Amniotic epithelial cell (primary cell): ENCODE measurements at regions not wholly inside any gene's neighbourhood (a gene's known extent, or its start where the extent isn't known, plus 50 kb on each side); places are given as distances from the start of the nearest gene placed in this dataset.
"Not testable (repeated sequence)": the region's sequence is repeated elsewhere in the genome, so short reads cannot be mapped to it uniquely, and the experiment has no call there.

Experiments
- DNase-seq: peaks from one replicate; pipeline ENCODE4 v3.0.0-alpha.2; 2010; ENCODE audit warnings: low read depth

DNA sequence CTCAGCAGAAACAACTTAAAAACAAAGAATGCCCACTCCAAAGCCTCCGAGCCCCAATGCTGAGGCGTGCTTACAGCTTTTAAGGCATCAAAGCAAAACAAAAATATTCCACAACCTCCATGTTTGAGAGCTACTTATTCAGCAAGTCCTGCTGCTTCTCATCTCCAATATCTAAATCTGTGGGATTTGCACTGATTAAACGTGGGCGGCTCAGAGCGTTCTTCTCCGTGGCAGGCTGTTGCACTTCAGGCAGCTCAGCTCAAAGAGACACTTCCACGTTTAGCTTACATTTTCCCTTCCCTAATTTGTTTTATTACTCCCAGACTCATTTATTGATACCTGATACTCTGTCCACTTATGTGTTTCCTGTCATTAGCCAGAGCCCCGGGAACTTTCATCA is 282.6 kb upstream of the MCTP2 start:
- DNase-seq: no peak

DNA sequence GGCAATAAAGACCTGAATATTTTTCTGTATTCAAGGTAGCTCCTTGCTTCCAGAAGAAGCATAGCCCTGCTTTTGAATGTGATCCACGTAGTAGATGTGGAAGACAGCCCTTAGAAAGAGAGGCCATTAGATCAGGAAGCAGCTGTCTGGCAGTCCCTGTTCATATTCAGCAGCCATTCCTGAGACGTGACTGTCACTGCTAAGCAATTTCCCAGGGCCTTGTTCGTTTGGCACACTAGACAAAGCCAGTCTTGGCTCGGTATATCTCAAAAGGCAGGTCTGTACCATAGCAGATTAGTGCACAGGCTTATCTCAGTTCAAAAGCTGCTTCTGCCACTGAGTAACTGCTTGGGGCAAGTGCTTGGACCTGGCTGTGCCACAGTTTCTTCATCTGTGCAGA is 287.8 kb upstream of the MCTP2 start:
- DNase-seq: no peak

GRCh38 chr15:93942269-93942694 is 289.1 kb upstream of the MCTP2 start:
- no peak for DNase-seq

DNA sequence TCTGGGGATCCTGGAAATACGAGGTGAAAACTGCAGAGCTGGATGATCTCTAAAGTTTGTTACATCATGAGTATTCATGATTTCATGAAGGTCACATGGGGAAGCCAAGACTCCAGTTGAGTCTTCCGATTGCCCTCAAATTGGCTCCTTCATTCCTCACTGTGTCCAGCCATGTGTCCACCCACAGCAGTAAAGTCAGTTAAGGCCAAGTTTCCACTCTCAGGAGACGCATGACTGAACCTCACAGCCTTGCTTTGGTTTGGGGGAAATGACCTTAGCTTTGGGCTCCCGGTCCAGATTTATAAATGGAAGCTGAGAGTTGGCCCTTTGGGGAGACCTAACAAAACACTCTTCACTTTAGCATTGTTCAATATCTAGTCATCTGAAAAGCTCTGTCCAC is 289.7 kb upstream of the MCTP2 start:
- no peak for DNase-seq

DNA sequence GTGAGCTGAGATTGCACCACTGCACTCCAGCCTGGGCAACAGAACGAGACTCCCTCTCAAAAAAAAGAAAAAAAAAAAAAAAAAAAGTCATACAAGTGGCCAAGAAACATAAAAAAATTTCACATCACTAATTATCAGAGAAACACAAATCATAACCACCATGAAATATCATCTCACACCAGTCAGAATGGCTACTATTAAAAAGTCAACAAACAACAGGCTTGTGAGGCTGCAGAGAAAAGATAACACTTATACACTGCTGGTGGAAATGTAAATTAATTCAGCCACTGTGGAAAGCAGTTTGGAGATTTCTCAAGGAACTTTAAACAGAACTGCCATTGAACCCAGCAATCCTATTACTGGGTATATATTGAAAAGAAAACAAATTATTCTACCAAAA is 291.1 kb upstream of the MCTP2 start:
- no peak for DNase-seq

DNA sequence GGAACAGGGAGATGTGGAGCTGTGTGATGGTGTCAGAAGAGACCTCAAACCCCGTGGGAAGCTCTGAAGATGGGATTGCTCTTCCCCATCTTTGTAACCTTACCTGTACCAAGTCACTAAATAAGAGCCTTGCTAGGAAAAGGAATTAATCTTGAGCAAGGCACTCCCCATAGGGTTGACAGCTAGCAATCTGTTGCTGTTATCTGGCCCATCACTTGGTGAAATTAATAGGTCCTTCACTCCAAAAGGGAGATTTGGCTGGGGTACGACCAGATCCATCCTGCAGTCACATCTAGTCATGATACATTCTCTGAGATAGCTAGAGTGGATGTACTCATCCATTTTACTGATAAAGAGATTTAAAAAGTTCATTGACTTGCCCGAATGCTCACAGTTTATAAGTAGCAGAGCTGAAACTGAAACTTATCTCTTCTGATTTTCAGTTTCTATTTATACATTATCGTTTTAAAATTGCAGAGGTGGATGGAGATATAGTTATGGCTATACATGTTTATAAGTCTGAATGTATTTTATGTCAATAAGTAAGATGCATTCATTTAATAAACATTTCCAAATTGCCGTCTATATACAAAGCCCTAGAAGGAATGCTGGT is 299.1 kb upstream of the MCTP2 start:
- DNase-seq: no peak

DNA sequence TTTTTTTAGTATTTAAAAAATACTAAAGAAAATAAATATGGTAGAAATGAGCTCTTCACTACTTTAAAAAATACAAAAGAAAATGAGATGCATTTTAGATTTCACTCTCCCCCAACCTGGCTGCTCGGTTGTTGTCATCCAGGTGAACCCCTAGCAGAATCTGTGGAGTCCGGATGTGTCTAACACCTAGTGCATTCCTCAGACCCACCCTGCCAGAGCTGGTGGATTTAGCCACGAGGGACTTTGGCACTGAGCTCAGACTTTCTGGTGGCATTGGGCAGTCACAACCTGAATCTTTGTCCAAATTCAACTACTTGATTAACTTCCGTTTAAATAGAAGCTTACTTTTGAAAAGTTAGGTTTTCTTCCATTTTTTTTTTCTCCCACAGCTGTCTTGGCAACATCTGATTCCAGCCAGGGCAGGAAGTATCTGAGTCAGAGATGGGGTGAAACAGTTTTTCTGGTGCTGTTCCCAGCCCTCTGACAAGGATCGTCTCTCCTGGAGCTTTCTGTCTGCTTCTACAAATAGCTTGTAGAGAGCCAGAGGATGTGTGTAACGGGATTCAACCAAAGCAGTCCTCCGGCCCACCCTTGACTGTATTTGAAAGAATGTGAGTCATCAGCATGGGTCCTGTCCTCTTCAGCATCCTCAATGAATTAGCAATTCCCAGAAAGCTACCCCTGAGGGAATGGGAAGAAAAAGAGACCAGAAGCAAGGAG is 301.8 kb upstream of the MCTP2 start:
- no peak for DNase-seq

GRCh38 chr15:93920204-93920603 is 311.2 kb upstream of the MCTP2 start:
- DNase-seq: no peak

DNA sequence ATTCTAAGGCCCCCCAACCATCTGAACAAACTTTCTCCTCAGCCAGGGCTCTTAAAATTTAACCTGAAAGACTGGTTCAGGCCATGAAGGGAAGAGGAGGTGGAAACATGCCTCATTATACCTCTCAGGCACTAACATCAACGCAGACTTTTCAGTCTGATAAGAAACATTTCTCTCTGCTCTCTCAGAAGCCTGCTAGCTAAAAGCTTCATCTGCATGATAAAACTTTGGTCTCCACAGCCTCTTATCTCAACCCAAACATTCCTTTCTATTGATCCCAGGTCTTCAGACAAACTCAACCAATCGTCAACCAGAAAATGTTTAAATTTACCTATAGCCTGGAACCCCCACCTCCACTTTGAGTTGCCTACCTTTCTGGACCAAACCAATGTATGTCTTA is 312.6 kb upstream of the MCTP2 start:
- DNase-seq: not testable (repeated sequence)

GRCh38 chr15:93917181-93917580 is 314.2 kb upstream of the MCTP2 start:
- DNase-seq: no peak

DNA sequence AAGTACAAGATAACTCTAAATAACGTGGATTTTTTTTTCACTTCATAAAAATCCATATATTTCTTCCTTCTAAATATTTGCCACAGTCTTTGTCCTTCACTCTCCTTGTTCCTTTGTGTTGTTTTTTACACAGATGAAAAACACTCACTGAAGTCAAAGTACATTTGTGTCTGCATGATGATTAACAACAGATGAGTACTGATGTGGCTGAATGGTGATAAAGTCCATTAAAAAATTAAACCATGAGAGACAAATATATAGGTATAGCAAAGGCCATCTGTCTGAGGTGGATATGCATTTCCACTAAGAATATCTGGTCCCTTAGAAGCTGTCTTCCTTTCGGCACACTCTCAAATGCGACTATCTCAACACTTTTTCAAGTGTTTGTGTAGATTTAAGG is 317.5 kb upstream of the MCTP2 start:
- DNase-seq: no peak

GRCh38 chr15:93913310-93913709 is 318.1 kb upstream of the MCTP2 start:
- DNase-seq: no peak

DNA sequence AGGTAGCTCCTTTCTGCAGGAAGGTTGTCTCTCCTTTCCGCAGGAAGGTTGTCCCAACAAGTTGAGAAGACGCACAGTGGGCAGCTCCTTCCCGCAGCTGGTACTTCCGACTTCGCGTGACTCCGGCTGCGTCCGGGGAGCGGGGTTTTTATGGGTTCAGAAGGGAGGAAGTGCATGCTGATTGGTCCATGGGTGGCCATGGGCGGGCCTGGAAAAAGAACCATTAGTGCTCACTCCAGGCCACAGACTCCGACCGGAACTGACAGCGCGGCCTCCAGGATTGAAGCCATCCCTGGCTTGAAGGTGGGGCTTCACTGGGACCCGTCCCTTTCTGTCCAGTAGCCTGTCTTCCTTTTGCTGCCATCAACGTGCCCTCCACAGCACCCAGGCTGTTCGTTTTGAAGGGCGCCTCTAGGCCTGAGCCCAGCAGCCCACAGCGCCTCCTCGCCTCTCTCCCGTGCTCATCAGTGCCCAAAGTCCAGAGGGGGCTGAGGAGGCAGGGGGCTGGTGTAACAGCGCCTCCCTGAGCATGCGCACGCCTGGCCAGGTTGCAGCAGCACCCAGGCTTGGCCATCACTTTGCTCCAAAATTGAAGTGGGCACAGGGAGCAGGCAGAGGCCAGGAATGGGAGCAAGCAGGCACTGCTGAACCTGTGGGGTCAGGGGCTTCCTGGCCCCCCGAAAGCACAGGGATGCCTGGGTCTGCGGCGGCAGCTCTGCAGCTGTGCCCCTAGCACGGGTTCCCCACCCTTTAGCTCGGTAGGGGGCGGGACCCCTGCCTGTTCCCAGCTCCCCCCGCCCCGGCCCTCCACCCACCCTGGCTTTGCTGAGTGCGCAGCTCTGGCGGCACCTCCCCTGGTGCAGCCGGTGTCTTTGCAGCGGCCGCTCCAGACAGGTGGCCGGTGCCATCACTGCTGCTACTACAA is 330.6 kb upstream of the MCTP2 start:
- DNase-seq: no peak

DNA sequence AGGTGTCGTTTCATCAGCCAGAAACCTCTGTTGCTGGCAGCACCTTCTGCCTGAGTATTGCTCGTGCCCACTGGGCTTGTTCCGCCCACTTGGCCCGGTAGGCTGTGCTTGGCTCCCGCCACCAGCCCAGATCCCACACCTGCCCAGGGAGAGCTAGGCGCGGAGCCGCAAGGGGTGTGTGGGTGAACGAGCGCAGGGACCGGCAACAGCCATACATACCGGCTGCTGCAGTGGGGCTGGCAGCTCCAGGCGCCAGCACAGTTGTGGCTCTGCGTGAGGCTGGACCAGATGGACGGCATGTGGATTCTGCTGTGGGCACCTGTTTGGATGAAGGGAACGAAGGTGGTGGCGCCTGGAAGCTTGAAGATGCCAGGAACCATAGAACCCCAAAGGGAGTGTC is 331.5 kb upstream of the MCTP2 start:
- DNase-seq: no peak

DNA sequence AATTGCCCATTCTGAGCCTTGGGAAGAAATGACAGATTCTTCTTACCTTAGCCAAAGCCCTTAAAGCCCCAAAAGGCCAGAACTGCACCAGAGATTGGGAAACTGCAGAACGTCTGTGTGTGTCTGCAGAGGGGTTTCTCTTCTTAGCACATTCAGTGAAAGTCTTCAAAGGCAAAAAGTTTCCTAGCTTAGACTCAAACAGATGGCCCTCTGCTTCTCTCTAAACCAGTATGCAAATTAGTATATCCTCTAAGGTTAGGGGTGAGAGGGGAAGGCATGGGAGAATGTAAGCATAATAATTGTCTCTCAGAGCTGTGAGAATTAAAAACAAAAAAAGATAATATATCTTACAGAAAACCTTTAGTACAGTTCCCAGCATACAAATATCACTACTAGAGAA is 334.0 kb upstream of the MCTP2 start:
- DNase-seq: no peak

DNA sequence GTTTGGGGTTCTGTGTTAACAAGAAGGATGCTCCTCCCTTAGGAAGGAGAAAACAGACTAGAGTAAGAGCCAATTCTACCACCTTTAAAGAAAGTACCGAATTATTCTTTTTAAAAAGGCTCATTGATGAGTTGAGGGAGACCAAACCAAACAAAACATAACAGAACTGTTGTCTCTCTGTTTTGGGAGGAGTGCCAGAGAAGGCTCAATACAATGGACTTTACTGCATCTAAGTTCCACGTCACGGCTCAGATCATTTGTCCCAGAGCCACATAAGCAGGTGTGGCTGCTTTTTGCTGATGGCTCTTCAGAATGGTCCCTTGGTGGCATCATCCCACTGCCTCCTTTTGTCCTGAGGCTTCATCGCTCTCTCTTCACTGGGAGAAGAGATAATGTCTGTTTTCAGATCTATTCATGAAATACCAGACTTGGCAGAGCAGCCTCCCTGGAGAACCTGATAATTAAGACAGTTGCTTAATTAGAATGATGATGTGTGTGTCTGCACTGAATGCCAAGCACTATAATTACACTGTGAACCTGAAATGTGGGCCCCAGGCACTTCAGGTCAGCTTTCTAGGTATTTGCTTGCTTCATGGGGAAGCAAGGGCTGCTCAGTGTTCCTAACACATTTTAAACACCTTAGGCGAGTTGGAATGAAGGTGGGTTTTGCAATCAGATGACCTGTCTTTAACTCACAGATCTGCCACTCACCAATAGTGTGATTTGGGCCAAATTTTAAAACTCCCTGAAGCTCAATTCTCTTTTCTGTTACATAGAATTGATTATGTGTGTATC is 335.2 kb upstream of the MCTP2 start:
- no peak for DNase-seq

GRCh38 chr15:93894438-93895036 is 336.8 kb upstream of the MCTP2 start:
- no peak for DNase-seq

DNA sequence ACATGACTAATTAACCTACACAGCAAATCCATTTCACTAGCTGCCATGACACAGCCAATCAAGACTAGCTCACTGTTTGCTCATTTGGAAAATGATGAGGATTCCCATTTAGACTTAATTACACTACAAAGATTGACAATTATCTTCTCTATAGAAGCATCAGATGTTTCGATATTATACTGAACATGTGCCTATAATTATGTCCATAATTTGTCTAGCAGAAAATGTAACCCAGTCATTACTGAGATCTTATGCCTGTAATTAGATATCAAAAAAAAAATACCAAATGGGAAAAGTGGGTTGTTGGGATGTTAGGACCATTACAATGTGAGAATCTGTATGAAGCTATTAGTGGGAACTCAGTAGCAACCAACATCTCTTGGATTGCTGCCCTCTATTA is 344.2 kb upstream of the MCTP2 start:
- DNase-seq: no peak

DNA sequence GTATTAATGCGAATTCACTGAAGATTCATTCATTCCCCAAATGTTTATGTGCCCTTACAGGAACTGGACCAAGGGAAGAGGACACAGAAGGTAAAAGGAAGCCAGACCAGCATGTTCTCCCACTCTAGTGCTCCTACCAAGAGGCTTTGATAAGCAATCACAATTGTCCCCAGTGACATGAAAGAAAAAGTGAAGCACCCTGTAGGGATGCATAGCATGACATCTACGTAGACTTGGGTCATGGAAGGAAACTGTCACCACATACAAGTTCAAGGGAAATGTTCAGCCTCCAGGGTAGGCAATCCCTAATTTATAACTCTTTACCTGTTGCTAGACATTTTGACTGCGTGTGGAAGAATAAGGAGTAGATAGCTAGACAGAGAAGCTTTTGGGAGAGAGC is 348.6 kb upstream of the MCTP2 start:
- DNase-seq: no peak

- no peak for DNase-seq
These were observed 349.2 kb upstream of the MCTP2 start for GRCh38 chr15:93882141-93882540.

DNA sequence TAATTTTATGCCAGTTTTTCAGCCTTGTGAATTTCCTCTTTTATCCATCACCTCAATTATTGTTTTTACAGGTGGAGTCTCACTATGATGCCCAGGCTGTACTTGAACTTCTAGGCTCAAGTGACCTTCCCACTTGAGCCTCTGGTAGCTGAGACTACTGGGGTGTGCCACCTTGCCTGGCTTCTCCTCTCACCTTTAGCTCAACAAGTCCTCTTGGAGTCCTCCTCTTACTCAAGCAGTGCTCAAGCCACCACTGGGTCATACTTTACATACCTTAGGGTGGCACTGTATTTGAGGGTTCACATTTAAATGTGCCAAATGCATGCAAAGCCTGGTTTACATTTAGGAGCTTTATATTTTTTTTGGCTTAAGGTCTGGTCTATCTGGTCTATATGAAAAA is 350.1 kb upstream of the MCTP2 start:
- DNase-seq: no peak

- DNase-seq: no peak
These were observed 351.0 kb upstream of the MCTP2 start for GRCh38 chr15:93880358-93880757.
